SK-N-SH treated with all-trans-retinoic acid at 6 μM for 48 hours (cell line): ENCODE measurements at regions not wholly inside any gene's neighbourhood (a gene's known extent, or its start where the extent isn't known, plus 50 kb on each side); places are given as distances from the start of the nearest gene placed in this dataset.

Experiments
- ATAC-seq: fragments of 200-7000 bp; cut with Tn5 transposase; 3 replicates; pipeline ENCODE4 v1.9.1; 2020; ENCODE audit warnings: mild to moderate bottlenecking, moderate library complexity
- ARNTL ChIP-seq: fragments of 450-650 bp; formaldehyde crosslinking; IDR thresholded peaks from 2 replicates; pipeline ENCODE4 v1.5.0; 2020; ENCODE audit warnings: low read depth, mild to moderate bottlenecking, moderate library complexity, borderline replicate concordance
- BACH2 ChIP-seq: fragments of 250-450 bp; sonication (Bioruptor Pico); IDR thresholded peaks from 2 replicates; pipeline ENCODE4 v1.9.0; 2021; ENCODE audit warnings: mild to moderate bottlenecking, borderline replicate concordance
- CSDC2 ChIP-seq: fragments of 250-450 bp; sonication (Bioruptor Pico); IDR thresholded peaks from 2 replicates; pipeline ENCODE4 v1.5.0; 2020; ENCODE audit warnings: mild to moderate bottlenecking, moderate library complexity
- ESRRG ChIP-seq: fragments of 250-450 bp; sonication (Bioruptor Pico); IDR thresholded peaks from 2 replicates; pipeline ENCODE4 v1.6.1; 2021; ENCODE audit warnings: mild to moderate bottlenecking
- GLIS3 ChIP-seq: fragments of 250-450 bp; sonication (Bioruptor Pico); IDR thresholded peaks from 2 replicates; pipeline ENCODE4 v1.5.0; 2020; ENCODE audit warnings: mild to moderate bottlenecking, moderate library complexity
- ISL1 ChIP-seq: fragments of 250-450 bp; sonication (Bioruptor Pico); IDR thresholded peaks from 2 replicates; pipeline ENCODE4 v2.1.2; 2022; ENCODE audit warnings: mild to moderate bottlenecking, moderate library complexity
- OSR1 ChIP-seq: fragments of 250-450 bp; sonication (Bioruptor Pico); IDR thresholded peaks from 2 replicates; pipeline ENCODE4 v1.8.0; 2022; ENCODE audit warnings: moderate library complexity, mild to moderate bottlenecking, inconsistent platforms
- PPARA ChIP-seq: fragments of 250-450 bp; sonication (Bioruptor Pico); IDR thresholded peaks from 2 replicates; pipeline ENCODE4 v1.5.0; 2020; ENCODE audit warnings: mild to moderate bottlenecking, borderline replicate concordance
- SNAI2 ChIP-seq: fragments of 250-450 bp; sonication (Bioruptor Pico); IDR thresholded peaks from 2 replicates; pipeline ENCODE4 v1.5.0; 2020; ENCODE audit warnings: mild to moderate bottlenecking, moderate library complexity
- TCF4 ChIP-seq: fragments of 250-450 bp; sonication (Bioruptor Pico); IDR thresholded peaks from 2 replicates; pipeline ENCODE4 v1.8.0; 2021; ENCODE audit warnings: mild to moderate bottlenecking, moderate library complexity, borderline replicate concordance
- TOX ChIP-seq: fragments of 250-450 bp; sonication (Bioruptor Pico); IDR thresholded peaks from 2 replicates; pipeline ENCODE4 v1.8.0; 2021; ENCODE audit warnings: mild to moderate bottlenecking, moderate library complexity, borderline replicate concordance
- ZC3H10 ChIP-seq: fragments of 250-450 bp; sonication (Bioruptor Pico); IDR thresholded peaks from 2 replicates; pipeline ENCODE4 v1.5.1; 2021; ENCODE audit warnings: mild to moderate bottlenecking, moderate library complexity
- ZFP3 ChIP-seq: fragments of 250-450 bp; sonication (Bioruptor Pico); IDR thresholded peaks from 2 replicates; pipeline ENCODE4 v1.5.0; 2020; ENCODE audit warnings: mild to moderate bottlenecking, moderate library complexity
- ZFP30 ChIP-seq: fragments of 450-650 bp; formaldehyde crosslinking; IDR thresholded peaks from 2 replicates; pipeline ENCODE4 v1.5.0; 2022; ENCODE audit warnings: mild to moderate bottlenecking, moderate library complexity
- ZNF565 ChIP-seq: fragments of 450-650 bp; formaldehyde crosslinking; conservative IDR thresholded peaks from 2 replicates; pipeline ENCODE4 v1.5.0; 2020; ENCODE audit warnings: low read depth, mild to moderate bottlenecking, moderate library complexity
- ZNF8 ChIP-seq: fragments of 450-650 bp; formaldehyde crosslinking; IDR thresholded peaks from 2 replicates; pipeline ENCODE4 v1.5.0; 2020; ENCODE audit warnings: mild to moderate bottlenecking, moderate library complexity
- TF ChIP-seq, protein P1 (sequence below): fragments of 250-450 bp; sonication (Bioruptor Pico); IDR thresholded peaks from 2 replicates; pipeline ENCODE4 v1.8.0; 2020; ENCODE audit warnings: mild to moderate bottlenecking, moderate library complexity, borderline replicate concordance
- TF ChIP-seq, protein P2 (sequence below): fragments of 250-450 bp; sonication (Bioruptor Pico); IDR thresholded peaks from 2 replicates; pipeline ENCODE4 v1.8.0; 2021; ENCODE audit warnings: low read depth, mild to moderate bottlenecking, moderate library complexity, borderline replicate concordance
- TF ChIP-seq, protein P3 (sequence below): fragments of 250-450 bp; sonication (Bioruptor Pico); IDR thresholded peaks from 2 replicates; pipeline ENCODE4 v1.5.0; 2020; ENCODE audit warnings: mild to moderate bottlenecking, moderate library complexity
- TF ChIP-seq, protein P4 (sequence below): fragments of 250-450 bp; sonication (Bioruptor Pico); IDR thresholded peaks from 2 replicates; pipeline ENCODE4 v1.5.1; 2021; ENCODE audit warnings: mild to moderate bottlenecking, moderate library complexity

DNA sequence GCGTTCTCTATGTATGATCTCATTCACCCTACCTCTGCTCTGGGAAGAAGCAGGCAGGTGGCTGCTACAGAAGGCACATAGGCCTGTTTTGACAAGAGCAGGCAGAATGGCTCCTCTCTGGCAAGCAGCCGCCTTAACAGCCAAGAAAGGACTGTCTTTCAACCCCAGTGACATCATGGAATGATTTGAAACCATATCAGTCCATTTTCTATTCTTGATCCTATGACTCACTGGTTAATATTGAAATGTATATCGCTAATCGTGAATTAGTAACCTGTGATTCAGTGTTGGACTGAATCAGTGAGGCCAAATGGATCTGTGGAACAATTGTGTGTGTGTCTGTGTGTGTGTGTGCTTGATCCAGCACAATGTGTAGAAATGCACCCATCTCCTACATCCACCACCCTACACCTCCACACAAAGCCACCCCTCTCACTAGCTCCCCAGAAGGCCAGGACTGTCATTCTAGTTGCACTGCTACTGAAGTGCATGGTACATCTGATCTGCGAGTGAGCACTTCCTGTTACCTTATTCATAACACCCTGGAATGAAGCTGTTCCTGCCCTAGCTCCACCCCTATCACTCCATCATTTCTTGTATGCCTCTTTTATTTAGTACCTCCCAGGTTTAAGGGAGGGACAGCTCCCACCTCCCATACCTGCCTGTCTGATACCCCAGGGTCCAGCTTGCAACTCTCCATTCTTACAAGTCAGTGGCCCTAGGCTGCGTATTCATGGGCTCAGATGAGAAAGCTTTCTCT is 460.0 kb downstream of the FOXO1 start:
- ATAC-seq = peak; percentile 71
- TF ChIP-seq SNAI2 (CRISPR knock-in tag) (no peak), OSR1 (no peak), TCF4 (CRISPR knock-in tag) (no peak), ZNF8 (no peak), BACH2 (CRISPR knock-in tag) (no peak), TOX (CRISPR knock-in tag) (no peak), ZFP30 (CRISPR knock-in tag) (no peak), ISL1 (peak; percentile 22; the same call in 1 of the 2 replicates), PPARA (no peak), ARNTL (CRISPR knock-in tag) (no peak), ZC3H10 (CRISPR knock-in tag) (no peak), ZFP3 (CRISPR knock-in tag) (peak; percentile 17; the same call in 1 of the 2 replicates)
- TF ChIP-seq, protein P1, sequence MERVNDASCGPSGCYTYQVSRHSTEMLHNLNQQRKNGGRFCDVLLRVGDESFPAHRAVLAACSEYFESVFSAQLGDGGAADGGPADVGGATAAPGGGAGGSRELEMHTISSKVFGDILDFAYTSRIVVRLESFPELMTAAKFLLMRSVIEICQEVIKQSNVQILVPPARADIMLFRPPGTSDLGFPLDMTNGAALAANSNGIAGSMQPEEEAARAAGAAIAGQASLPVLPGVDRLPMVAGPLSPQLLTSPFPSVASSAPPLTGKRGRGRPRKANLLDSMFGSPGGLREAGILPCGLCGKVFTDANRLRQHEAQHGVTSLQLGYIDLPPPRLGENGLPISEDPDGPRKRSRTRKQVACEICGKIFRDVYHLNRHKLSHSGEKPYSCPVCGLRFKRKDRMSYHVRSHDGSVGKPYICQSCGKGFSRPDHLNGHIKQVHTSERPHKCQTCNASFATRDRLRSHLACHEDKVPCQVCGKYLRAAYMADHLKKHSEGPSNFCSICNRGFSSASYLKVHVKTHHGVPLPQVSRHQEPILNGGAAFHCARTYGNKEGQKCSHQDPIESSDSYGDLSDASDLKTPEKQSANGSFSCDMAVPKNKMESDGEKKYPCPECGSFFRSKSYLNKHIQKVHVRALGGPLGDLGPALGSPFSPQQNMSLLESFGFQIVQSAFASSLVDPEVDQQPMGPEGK (CRISPR knock-in tag) = no peak
- TF ChIP-seq, protein P2, sequence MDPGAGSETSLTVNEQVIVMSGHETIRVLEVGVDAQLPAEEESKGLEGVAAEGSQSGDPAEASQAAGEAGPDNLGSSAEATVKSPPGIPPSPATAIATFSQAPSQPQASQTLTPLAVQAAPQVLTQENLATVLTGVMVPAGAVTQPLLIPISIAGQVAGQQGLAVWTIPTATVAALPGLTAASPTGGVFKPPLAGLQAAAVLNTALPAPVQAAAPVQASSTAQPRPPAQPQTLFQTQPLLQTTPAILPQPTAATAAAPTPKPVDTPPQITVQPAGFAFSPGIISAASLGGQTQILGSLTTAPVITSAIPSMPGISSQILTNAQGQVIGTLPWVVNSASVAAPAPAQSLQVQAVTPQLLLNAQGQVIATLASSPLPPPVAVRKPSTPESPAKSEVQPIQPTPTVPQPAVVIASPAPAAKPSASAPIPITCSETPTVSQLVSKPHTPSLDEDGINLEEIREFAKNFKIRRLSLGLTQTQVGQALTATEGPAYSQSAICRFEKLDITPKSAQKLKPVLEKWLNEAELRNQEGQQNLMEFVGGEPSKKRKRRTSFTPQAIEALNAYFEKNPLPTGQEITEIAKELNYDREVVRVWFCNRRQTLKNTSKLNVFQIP (CRISPR knock-in tag) = no peak
- TF ChIP-seq, protein P3, sequence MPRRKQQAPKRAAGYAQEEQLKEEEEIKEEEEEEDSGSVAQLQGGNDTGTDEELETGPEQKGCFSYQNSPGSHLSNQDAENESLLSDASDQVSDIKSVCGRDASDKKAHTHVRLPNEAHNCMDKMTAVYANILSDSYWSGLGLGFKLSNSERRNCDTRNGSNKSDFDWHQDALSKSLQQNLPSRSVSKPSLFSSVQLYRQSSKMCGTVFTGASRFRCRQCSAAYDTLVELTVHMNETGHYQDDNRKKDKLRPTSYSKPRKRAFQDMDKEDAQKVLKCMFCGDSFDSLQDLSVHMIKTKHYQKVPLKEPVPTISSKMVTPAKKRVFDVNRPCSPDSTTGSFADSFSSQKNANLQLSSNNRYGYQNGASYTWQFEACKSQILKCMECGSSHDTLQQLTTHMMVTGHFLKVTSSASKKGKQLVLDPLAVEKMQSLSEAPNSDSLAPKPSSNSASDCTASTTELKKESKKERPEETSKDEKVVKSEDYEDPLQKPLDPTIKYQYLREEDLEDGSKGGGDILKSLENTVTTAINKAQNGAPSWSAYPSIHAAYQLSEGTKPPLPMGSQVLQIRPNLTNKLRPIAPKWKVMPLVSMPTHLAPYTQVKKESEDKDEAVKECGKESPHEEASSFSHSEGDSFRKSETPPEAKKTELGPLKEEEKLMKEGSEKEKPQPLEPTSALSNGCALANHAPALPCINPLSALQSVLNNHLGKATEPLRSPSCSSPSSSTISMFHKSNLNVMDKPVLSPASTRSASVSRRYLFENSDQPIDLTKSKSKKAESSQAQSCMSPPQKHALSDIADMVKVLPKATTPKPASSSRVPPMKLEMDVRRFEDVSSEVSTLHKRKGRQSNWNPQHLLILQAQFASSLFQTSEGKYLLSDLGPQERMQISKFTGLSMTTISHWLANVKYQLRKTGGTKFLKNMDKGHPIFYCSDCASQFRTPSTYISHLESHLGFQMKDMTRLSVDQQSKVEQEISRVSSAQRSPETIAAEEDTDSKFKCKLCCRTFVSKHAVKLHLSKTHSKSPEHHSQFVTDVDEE (CRISPR knock-in tag) = no peak
- TF ChIP-seq, protein P4, sequence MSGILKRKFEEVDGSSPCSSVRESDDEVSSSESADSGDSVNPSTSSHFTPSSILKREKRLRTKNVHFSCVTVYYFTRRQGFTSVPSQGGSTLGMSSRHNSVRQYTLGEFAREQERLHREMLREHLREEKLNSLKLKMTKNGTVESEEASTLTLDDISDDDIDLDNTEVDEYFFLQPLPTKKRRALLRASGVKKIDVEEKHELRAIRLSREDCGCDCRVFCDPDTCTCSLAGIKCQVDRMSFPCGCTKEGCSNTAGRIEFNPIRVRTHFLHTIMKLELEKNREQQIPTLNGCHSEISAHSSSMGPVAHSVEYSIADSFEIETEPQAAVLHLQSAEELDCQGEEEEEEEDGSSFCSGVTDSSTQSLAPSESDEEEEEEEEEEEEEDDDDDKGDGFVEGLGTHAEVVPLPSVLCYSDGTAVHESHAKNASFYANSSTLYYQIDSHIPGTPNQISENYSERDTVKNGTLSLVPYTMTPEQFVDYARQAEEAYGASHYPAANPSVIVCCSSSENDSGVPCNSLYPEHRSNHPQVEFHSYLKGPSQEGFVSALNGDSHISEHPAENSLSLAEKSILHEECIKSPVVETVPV (CRISPR knock-in tag) = no peak
- TF ChIP-seq, all 23 proteins: peak for 2

DNA sequence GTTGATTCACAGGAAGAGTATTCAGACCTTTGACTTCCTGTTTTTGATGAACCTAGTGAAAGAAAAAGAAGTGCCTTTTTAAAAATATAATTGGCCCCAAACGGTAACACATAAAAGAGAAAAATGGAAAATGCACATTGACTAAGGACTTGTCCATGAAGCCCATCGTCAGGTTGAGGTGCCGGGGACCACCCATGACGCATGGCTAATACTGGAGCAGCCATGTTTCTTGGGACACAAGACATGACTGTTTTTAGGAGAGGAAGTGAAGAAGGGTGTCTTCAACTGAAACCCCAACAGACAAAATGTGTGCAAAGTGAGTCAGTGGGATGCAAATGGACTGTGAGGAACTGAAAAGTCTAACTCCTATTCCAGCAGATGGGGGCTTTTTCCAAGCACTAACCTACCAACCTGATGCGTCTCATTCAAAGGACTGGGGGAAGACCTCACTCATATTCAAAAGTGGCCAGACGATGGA is 459.4 kb downstream of the FOXO1 start:
- TF ChIP-seq, protein P2 (CRISPR knock-in tag) = no peak
- no peak for TF ChIP-seq ZNF565
- no peak for TF ChIP-seq ESRRG (CRISPR knock-in tag)
- no peak for TF ChIP-seq ISL1
- no peak for TF ChIP-seq OSR1
- no peak for TF ChIP-seq CSDC2 (CRISPR knock-in tag)
- no peak for TF ChIP-seq SNAI2 (CRISPR knock-in tag)
- no peak for TF ChIP-seq ZNF8
- no peak for ATAC-seq

DNA sequence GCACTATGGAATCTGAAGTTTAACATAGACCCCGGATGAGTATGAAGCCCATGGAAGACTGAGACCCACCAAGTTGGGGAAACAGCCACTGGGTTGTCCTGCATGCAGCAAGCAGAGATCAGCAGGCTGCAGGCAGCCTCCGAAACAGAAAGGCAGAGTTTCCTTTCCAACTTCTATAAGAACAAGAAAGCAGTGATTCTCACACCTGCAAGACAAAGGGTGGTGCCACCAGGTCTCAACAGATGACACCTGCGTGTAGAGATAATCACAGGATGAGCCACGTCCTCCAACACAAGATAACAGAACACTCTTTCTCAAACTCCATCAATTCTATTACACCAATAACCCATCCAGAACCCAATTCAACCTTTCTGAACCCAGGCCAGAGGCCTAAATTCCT is 457.9 kb downstream of the FOXO1 start:
- no peak for ATAC-seq
- no peak for TF ChIP-seq CSDC2 (CRISPR knock-in tag)
- TF ChIP-seq, protein P1 (CRISPR knock-in tag) = no peak
- no peak for TF ChIP-seq TCF4 (CRISPR knock-in tag)
- no peak for TF ChIP-seq GLIS3
- no peak for TF ChIP-seq ZNF565
- TF ChIP-seq, protein P3 (CRISPR knock-in tag) = no peak
- TF ChIP-seq ZNF8 = no peak
- TF ChIP-seq, protein P4 (CRISPR knock-in tag) = no peak
- no peak for TF ChIP-seq ESRRG (CRISPR knock-in tag)
- TF ChIP-seq ISL1 = no peak
